HG02642 (cell line): ENCODE measurements at regions not wholly inside any gene's neighbourhood (a gene's known extent, or its start where the extent isn't known, plus 50 kb on each side); places are given as distances from the start of the nearest gene placed in this dataset.
"Not testable (repeated sequence)": the region's sequence is repeated elsewhere in the genome, so short reads cannot be mapped to it uniquely, and the experiment has no call there.

Experiments used
- ATAC-seq: cut with Tn5 transposase; IDR thresholded peaks from one replicate; pipeline ENCODE4 v1.9.1; 2021; ENCODE audit warnings: mild to moderate bottlenecking; ENCODE audit not compliant: unreplicated experiment, poor library complexity

- not testable (repeated sequence) for ATAC-seq
Measured at GRCh38 chr7:86375602-86376001, 268.1 kb upstream of the GRM3 start.

- ATAC-seq, result no peak
Measured at GRCh38 chr7:86372262-86372661, 271.4 kb upstream of the GRM3 start.

- no peak for ATAC-seq
Measured at GRCh38 chr7:86366946-86367345, 276.8 kb upstream of the GRM3 start.

- not testable (repeated sequence) for ATAC-seq
Measured at GRCh38 chr7:86340407-86340806, 303.3 kb upstream of the GRM3 start.

- no peak for ATAC-seq
Measured at GRCh38 chr7:86339051-86339450, 304.7 kb upstream of the GRM3 start.

- ATAC-seq, result no peak
Measured at GRCh38 chr7:86328801-86329433, 314.8 kb upstream of the GRM3 start.

- ATAC-seq, result no peak
Measured at GRCh38 chr7:86326847-86327246, 316.9 kb upstream of the GRM3 start.

GRCh38 chr7:86320889-86321288 is 322.8 kb upstream of the GRM3 start:
- no peak for ATAC-seq

- no peak for ATAC-seq
Measured at GRCh38 chr7:86320341-86320740, 323.4 kb upstream of the GRM3 start.

- no peak for ATAC-seq
Measured at GRCh38 chr7:86313842-86314241, 329.9 kb upstream of the GRM3 start.

GRCh38 chr7:86301301-86301700 is 342.4 kb upstream of the GRM3 start:
- ATAC-seq, result no peak

- no peak for ATAC-seq
Measured at GRCh38 chr7:86295526-86295925, 348.2 kb upstream of the GRM3 start.

- ATAC-seq, result no peak
Measured at GRCh38 chr7:86282014-86282682, 361.6 kb upstream of the GRM3 start.

GRCh38 chr7:86280150-86280549 is 363.6 kb upstream of the GRM3 start:
- ATAC-seq, result no peak

GRCh38 chr7:86262781-86263180 is 380.9 kb upstream of the GRM3 start:
- no peak for ATAC-seq

GRCh38 chr7:86257894-86258293 is 385.8 kb upstream of the GRM3 start:
- no peak for ATAC-seq

GRCh38 chr7:86252406-86252805 is 391.3 kb upstream of the GRM3 start:
- no peak for ATAC-seq

- no peak for ATAC-seq
Measured at GRCh38 chr7:86248977-86249376, 394.7 kb upstream of the GRM3 start.

GRCh38 chr7:86243171-86243570 is 400.5 kb upstream of the GRM3 start:
- no peak for ATAC-seq

GRCh38 chr7:86226191-86226590 is 417.5 kb upstream of the GRM3 start:
- no peak for ATAC-seq

- ATAC-seq, result no peak
Measured at GRCh38 chr7:86222806-86223205, 420.9 kb upstream of the GRM3 start.

- ATAC-seq, result no peak
Measured at GRCh38 chr7:86214734-86215133, 429.0 kb upstream of the GRM3 start.
